ENCODE measurements at regions not wholly inside any gene's neighbourhood (a gene's known extent, or its start where the extent isn't known, plus 50 kb on each side); places are given as distances from the start of the nearest gene placed in this dataset.

DNA sequence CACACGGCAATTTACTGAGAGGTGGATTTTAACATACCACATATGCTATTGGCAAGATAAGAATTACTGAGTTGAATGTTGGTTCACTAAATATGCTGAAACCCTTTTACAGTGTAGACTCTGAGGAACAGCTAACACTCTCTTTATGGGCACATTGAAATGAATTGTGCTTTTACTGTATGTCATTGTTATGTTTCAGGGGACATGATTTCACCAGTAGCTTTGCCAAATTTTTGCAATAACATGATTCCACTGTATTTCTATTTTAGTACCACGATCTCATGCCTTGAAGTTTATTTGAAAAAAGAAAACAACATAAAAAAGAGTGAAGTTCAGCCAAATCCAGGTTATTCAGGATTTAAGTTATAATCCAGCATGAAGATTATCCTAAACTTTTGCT lies 188.5 kb downstream of the HLX start:
- Histone ChIP-seq H4K20me1 (ENCODE audit: insufficient read depth, low read length) (no peaks in the 10 kb centered on the region), H3K36me3 (ENCODE audit: insufficient read depth, low read length) (no peaks in the 10 kb centered on the region), H3K79me2 (ENCODE audit: insufficient read depth, low read length) (no peaks in the 10 kb centered on the region), H3K27me3 (ENCODE audit: insufficient read depth, low read length) (no peaks in the 10 kb centered on the region), H3K4me1 (ENCODE audit: insufficient read depth, low read length, severe bottlenecking) (peaks cover 5% of the 10 kb centered on the region), H3K9me3 (ENCODE audit: low read length) (no peaks in the 10 kb centered on the region), H3K9ac (ENCODE audit: low read length) (no peak overlapping the region), H3K4me3 (ENCODE audit: low read depth, low read length, poor library complexity, severe bottlenecking) (no peak overlapping the region), H3K9me2 (ENCODE audit: low read depth, low read length) (no peaks in the 10 kb centered on the region), H2AFZ (ENCODE audit: low read length) (no peak overlapping the region), H3K27ac (ENCODE audit: low read depth, low read length, poor library complexity, severe bottlenecking) (no peak overlapping the region), H3F3A (ENCODE audit: insufficient read depth, low read length) (no peaks in the 10 kb centered on the region), H3K4me2 (ENCODE audit: low read length) (no peak overlapping the region)
- TF ChIP-seq, protein P1, sequence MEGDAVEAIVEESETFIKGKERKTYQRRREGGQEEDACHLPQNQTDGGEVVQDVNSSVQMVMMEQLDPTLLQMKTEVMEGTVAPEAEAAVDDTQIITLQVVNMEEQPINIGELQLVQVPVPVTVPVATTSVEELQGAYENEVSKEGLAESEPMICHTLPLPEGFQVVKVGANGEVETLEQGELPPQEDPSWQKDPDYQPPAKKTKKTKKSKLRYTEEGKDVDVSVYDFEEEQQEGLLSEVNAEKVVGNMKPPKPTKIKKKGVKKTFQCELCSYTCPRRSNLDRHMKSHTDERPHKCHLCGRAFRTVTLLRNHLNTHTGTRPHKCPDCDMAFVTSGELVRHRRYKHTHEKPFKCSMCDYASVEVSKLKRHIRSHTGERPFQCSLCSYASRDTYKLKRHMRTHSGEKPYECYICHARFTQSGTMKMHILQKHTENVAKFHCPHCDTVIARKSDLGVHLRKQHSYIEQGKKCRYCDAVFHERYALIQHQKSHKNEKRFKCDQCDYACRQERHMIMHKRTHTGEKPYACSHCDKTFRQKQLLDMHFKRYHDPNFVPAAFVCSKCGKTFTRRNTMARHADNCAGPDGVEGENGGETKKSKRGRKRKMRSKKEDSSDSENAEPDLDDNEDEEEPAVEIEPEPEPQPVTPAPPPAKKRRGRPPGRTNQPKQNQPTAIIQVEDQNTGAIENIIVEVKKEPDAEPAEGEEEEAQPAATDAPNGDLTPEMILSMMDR (IDR thresholded peaks at IDR 0.05; ENCODE audit: low read length): no peak
- TF ChIP-seq EZH2 (IDR thresholded peaks at IDR 0.05; ENCODE audit: borderline replicate concordance, low read length): no peak

- Histone ChIP-seq H3K4me1 (ENCODE audit: insufficient read depth, low read length, severe bottlenecking) (peaks cover 5% of the 10 kb centered on the region), H3K79me2 (ENCODE audit: insufficient read depth, low read length) (no peaks in the 10 kb centered on the region), H3K4me3 (ENCODE audit: low read depth, low read length, poor library complexity, severe bottlenecking) (no peak overlapping the region), H4K20me1 (ENCODE audit: insufficient read depth, low read length) (no peaks in the 10 kb centered on the region), H3F3A (ENCODE audit: insufficient read depth, low read length) (no peaks in the 10 kb centered on the region), H3K4me2 (ENCODE audit: low read length) (no peak overlapping the region), H3K9me3 (ENCODE audit: low read length) (no peaks in the 10 kb centered on the region), H3K27me3 (ENCODE audit: insufficient read depth, low read length) (no peaks in the 10 kb centered on the region), H3K9me2 (ENCODE audit: low read depth, low read length) (no peaks in the 10 kb centered on the region), H3K9ac (ENCODE audit: low read length) (no peak overlapping the region), H3K27ac (ENCODE audit: low read depth, low read length, poor library complexity, severe bottlenecking) (no peak overlapping the region), H3K36me3 (ENCODE audit: insufficient read depth, low read length) (no peaks in the 10 kb centered on the region), H2AFZ (ENCODE audit: low read length) (no peak overlapping the region)
- TF ChIP-seq, protein P1 (IDR thresholded peaks at IDR 0.05; ENCODE audit: low read length): no peak
- TF ChIP-seq EZH2 (IDR thresholded peaks at IDR 0.05; ENCODE audit: borderline replicate concordance, low read length): no peak
These were observed 190.1 kb downstream of the HLX start for GRCh38 chr1:221069178-221069903.

GRCh38 chr1:221069986-221070385 lies 190.7 kb downstream of the HLX start:
- no peak overlapping the region for H3K9ac ChIP-seq (ENCODE audit: low read length)
- H3K4me1 ChIP-seq (ENCODE audit: insufficient read depth, low read length, severe bottlenecking): peaks cover 5% of the 10 kb centered on the region
- no peaks in the 10 kb centered on the region for H3K9me2 ChIP-seq (ENCODE audit: low read depth, low read length)
- no peaks in the 10 kb centered on the region for H3F3A ChIP-seq (ENCODE audit: insufficient read depth, low read length)
- H3K36me3 ChIP-seq (ENCODE audit: insufficient read depth, low read length): no peaks in the 10 kb centered on the region
- no peaks in the 10 kb centered on the region for H3K79me2 ChIP-seq (ENCODE audit: insufficient read depth, low read length)
- no peak overlapping the region for H3K27ac ChIP-seq (ENCODE audit: low read depth, low read length, poor library complexity, severe bottlenecking)
- TF ChIP-seq EZH2 (IDR thresholded peaks at IDR 0.05; ENCODE audit: borderline replicate concordance, low read length): no peak
- TF ChIP-seq, protein P1 (IDR thresholded peaks at IDR 0.05; ENCODE audit: low read length): no peak
- H3K4me2 ChIP-seq (ENCODE audit: low read length): no peak overlapping the region
- no peak overlapping the region for H2AFZ ChIP-seq (ENCODE audit: low read length)
- H3K4me3 ChIP-seq (ENCODE audit: low read depth, low read length, poor library complexity, severe bottlenecking): no peak overlapping the region
- H3K9me3 ChIP-seq (ENCODE audit: low read length): no peaks in the 10 kb centered on the region
- H4K20me1 ChIP-seq (ENCODE audit: insufficient read depth, low read length): no peaks in the 10 kb centered on the region
- no peaks in the 10 kb centered on the region for H3K27me3 ChIP-seq (ENCODE audit: insufficient read depth, low read length)
